GM19397 (cell line): ENCODE measurements at regions not wholly inside any gene's neighbourhood (a gene's known extent, or its start where the extent isn't known, plus 50 kb on each side); places are given as distances from the start of the nearest gene placed in this dataset.
"Not testable (repeated sequence)": the region's sequence is repeated elsewhere in the genome, so short reads cannot be mapped to it uniquely, and the experiment has no call there.

Experiments
- ATAC-seq: cut with Tn5 transposase; IDR thresholded peaks from one replicate; pipeline ENCODE4 v1.9.1; 2021; ENCODE audit warnings: mild to moderate bottlenecking, moderate library complexity; ENCODE audit not compliant: unreplicated experiment

DNA sequence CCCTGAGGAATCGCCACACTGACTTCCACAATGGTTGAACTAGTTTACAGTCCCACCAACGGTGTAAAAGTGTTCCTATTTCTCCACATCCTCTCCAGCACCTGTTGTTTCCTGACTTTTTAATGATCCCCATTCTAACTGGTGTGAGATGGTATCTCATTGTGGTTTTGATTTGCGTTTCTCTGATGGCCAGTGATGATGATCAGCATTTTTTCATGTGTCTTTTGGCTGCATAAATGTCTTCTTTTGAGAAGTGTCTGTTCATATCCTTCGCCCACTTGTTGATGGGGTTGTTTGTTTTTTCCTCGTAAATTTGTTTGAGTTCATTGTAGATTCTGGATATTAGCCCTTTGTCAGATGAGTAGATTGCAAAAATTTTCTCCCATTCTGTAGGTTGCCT lies 223.5 kb downstream of the MAF start:
- ATAC-seq: not testable (repeated sequence)

DNA sequence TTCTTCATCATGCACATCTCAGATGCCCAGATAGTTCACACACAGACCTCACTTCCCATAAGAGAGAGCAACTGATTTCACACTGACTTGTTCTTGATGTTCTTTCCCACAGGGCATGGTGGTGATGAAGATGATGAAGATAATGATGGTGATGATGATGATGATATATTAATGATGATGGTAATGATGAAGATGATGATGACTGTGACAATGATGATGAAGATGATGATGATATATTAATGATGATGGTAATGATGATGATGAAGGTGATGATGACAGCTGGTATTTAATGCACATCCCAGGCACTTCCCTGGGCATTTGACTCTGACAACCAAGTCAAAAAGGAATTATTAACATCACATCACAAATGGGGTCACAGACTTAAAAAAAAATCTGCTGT lies 225.2 kb downstream of the MAF start:
- no peak for ATAC-seq

DNA sequence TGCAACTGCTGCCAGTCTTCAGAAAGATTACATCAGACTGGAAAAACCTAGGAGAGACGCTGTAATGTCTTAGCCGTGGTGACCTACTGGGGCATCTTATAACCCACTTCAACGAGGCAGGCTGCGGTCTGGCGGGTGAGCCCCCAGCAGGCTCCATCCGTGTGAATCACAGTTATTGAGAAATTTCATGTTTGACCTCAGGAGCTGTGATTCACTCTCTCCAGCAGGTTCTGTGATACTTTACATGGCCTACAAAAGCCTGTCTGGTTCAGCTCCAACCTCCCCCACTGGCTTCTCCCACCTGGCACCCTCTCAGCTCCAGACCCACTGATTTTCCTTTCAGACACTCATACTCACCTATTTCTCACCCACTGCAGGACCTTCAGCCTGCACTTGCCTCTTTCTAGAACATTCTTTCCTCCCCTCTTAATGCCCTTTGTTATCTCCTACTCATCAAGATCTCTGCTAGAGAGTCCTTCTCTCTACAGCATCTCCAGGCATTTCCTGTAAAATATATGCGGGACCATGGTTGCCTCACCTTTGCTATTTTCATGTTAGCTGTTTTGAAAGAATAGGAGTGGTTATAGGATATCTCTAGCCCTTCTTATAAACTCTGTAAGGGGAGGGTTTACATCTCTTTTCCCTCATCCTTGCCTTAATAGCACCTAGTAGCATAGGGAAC lies 227.9 kb downstream of the MAF start:
- ATAC-seq: no peak

DNA sequence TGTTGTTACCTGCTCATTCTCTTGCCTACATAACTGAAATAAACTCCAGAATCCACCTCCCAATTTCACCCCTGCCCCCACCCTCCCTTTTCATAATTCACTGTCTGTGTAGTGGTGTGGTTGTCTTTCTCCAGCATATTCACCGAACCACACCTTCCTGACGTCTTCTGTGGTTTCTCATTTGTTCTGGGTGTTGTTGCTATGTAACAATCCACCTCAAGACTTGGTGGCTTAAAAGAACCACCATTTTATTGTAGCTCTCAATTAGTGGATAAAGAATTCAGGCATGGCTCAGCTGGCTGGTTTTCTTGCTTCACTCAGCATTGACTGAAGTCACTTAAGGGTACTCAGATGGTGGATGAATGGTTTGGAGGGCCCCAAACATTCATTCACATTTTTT lies 229.8 kb downstream of the MAF start:
- ATAC-seq: no peak

DNA sequence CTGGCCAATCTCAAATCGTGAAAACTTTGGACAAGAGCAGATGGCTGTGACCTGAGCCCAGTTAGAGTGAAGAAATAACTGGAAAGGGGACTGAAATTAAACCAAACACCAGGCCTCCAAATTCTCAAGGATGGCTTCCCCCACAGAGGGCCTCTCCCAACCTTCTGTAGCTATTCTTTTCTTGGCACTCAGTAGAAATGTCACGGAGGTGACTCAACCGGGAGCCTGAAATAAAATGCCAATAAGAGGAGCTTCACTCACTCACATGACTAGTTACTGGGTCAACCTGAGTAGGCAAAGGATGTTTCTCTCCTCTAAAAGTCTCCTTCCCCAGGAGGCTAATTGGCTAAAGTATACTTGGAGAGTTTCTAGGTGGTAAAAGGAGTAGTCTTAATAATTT lies 230.7 kb downstream of the MAF start:
- no peak for ATAC-seq

DNA sequence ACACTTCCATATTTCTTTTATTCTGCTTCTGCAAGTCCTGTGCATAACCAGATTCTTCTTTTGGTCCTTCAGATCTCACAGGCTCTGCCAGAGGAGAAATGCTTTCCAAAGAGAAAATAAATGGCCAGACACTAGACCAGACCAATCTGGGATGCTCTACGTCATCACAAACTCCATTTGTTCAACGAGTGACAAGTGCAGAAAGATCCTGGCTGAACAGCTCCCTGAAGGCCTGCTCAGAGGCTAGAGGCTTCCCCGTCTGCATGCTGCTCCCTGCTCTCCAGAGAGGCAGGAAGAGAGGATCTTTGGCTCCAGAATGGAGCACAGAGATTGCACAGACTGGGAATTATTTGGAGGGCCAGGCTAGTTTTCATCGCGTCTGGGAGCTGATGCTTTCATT lies 232.7 kb downstream of the MAF start:
- ATAC-seq: no peak

DNA sequence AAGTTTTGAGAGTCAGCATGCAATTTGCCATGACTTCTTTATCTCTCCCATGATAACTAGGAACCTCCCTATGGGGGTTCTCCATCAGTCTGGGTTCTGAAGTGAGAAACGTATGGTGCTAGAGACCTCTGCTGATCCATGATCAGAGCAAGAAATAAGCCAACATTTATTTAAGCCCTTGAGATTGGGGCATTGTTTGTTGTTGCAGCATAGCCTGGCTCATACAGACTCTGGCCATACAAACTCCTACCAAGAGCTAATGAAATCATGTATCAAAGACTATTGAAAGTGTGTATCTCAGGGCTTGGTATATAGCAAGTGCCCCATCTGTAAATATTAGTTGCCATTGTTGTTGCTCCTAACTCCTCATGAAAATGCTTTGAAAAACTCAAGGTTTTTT lies 233.9 kb downstream of the MAF start:
- ATAC-seq: no peak

DNA sequence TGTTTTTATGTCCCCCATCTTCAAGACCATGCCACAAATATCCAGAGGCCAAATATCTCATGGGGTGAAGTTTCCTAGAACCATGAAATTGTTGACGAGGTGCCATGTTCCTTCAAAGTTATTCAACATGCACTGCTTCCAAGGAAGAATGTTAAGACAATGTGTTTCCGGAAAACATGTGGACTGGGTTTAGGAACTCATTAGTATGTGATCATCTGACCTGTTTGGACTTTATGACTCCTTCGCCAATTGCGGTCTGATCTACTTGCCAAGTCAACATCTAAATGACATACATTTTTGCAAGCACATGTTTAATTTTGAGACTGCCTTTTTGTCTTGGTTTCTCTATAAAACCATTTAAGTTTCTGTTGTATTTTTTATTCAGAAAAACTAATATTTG lies 234.8 kb downstream of the MAF start:
- ATAC-seq: no peak

DNA sequence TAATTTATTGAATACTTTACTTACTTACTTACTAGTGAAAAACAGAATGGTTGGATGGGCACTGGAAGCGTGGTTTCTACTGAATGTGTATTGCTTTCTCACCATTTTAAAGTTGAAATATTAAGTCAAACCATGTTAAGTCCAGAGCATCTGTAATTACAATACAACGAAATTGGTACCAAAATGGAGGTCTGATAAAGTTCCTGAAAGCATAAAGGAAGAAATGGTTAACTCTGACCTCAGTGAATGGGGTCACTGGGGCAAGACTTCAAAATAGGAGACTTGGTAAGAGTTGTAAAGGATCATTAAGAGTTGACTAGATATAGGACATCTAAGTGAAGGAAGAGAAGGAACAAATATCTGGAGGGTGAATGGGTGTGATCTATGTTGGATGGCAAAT lies 237.1 kb downstream of the MAF start:
- no peak for ATAC-seq

DNA sequence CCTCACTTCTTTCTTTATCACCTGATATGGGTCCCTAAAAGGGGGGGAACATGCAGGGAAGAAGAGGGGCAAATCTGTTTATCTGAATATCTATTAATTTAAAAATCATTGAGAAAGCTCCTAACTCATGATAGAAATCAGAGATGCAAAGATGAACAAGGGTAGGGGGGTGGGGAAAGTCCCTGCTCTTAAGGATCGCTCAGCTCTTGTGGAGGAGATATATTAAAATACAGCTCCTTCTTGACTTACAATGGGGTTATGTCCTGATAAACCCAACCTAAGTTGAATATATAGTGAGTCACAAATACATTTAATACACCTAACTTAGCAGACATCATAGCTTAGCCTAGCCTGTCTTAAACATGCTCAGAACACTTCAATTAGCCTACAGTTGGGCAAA lies 237.5 kb downstream of the MAF start:
- ATAC-seq: no peak

DNA sequence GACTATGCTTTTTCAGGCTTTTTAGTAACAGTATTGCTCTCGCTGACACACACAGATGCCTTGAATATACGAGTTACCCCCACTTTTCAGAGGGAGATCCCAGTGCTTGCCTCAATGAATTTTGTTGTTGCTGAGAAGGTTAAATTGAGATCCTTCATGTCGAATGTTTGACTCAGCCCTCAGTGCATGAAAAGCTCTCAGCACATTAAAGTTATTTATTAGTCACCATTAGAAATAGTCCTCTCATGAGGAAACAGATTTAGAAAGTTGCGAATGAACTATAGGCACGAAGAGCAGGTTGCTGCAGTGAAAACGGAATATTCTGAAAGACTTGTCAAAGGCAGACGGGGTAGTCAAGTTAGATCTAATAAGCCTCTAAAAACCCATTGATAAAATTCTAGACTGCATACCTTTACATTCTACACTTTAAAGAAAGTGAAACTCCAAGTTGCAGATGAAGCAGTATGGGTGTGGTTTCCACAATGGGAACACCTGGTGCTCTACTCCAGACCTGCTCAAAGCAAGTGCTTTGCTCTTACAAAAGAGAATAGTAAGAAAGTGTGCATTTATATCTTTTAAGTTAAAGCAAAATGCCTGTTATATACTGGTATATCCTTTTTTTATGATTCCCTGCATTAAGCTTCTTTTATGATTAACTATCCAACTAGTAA lies 238.1 kb downstream of the MAF start:
- no peak for ATAC-seq

DNA sequence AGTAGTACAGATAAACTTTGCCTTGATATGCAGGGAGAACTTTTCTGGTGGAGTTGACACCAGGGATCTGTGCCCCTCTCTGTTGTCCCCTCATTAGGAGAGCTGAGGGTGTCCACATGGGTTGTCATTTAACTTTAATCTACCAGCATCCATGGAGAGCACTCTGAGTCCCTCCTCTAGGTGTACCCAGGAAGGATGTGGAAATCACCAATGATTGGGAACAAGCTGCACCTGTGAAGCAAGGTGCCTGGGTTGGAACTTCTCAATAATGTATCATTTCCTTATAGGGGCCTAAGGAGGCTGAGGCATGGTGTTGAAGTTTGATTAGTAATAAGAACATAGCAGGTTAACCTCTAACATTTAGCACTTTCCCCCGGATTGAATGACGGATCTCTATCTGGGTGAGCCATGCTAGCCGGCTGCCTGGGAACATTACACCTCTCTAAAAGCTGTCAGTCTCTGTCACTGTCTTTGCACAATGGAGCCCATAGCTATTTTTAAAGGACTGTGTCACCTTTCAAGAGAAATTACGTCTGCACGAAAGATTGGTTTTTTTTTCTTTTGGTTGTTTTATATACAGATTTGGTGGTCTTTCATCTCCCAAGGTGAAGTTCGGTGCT lies 239.3 kb downstream of the MAF start:
- ATAC-seq: no peak

DNA sequence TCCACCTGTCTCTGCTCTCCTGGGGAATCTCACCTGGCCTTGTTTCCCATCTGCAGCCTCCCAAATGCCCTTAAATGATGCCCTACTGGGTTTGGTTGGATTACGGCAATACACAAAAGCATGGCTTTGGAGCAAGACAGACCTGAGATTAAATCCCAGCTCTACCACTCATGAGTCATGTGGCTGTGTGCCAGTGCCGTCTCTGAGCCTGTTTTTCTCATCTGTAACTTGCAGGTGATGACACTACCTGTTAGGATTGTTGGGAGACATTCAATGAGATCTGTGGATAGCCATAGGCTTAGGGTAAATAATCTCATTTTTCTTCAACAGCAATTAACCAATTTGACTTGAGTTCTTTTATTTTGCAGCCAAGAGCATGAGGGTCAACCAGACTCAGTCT lies 240.3 kb downstream of the MAF start:
- ATAC-seq: no peak

DNA sequence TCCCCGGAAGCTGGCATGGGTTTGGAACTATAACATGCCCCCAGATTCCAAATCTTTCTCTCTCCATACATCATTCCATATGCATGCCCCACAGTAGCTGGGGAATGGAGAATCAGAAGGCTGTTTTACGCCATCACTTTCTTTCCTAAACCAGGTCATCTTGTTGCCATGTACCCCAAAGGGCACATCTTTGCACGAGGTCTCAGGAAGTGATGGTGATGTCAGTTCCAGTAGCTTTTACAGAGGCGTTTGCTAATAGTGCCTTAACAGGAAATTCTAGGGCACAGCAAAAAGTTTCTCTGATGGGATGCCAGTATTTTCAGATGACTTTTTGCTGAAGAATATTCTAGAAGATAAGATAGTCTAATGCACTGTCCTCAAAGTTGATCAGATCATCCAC lies 241.5 kb downstream of the MAF start:
- ATAC-seq: no peak

DNA sequence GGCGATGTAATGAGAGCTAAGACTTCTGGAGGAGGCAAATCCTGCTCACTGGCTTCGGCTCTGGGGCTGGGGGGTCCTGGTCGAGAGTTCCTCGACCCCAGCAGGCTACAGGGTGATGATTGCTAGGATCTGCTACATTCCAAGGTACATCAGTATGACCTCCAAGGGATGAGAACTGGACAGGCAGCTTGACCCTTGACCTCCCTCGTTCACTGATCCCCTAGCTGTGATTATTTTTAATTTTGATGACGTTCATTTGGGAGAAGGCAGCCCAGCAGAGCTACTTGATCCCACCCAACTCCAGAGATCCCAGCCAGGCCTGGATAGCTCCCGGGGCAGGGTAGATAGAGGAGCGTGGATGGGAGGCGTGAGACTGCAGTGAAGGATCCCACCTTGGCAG lies 242.3 kb downstream of the MAF start:
- ATAC-seq: no peak

DNA sequence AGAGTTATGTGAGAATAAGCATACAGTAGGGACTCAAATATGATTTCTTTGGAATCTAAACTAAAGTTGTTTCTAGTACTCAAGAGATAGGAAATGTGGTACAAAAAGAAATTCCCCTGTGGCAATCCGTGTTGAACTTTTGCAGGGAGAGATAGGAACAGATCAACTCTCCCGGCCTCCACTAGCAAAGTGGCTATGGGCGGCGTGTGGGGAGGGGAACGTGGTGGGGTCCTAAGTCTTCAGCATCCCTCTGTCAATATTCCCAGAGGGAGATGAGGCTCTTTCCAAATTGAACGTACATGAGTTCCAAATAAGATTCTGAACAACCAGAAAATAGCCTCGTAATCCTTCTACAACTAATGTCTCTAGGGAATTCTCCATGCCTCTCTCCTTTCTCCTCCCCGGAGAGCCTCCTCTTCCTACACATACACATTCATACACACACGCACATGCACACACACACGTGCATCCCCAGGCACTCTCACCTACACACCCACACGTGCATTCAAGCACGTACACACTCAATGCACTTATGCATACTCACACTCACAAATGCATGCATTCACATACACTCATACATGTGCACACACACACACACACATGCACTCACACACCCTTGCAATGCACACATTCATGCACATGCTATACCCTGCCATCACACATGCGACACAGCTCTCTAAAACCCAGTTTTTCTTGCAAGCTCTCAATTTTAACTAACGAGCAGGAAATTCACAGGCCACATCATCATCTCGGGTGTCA lies 244.8 kb downstream of the MAF start:
- ATAC-seq: no peak

DNA sequence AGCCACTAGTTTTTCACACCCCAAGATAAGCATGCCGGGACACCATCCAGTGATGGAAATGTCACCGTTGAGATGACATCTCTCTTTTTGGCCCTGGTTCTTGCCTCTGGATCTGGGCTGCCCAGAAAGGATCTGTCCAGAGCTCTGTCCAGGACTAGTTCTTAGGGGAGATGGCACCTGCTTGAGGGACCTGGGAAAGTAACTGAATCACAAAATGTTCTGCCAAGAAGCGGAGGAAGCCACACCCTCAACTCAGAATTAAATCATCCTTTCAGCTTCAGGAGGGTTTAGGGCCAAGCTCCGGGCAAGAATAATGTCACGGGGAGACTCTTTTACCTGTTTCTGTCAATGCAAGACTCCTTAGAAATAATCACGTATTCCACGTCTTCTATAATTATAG lies 248.6 kb downstream of the MAF start:
- ATAC-seq: no peak

DNA sequence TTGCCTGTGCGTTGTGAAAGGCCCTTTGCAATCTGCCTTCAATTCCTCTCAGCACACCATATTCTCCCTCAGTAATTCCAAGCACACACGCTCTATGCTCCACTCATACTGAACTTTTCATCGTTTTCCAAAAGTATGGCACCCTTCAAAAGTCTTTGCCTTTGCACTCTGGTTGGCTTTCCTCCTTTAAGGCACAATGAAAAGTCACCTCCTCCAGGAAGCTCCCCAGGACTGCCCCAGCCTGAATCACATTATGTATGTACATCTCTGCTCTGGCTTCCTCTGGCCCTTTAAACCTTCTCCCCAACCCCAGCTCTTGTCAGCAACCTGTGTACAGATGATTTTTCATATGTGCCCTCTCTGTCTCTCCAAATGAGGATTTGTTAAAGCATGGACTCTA lies 250.7 kb downstream of the MAF start:
- ATAC-seq: no peak

DNA sequence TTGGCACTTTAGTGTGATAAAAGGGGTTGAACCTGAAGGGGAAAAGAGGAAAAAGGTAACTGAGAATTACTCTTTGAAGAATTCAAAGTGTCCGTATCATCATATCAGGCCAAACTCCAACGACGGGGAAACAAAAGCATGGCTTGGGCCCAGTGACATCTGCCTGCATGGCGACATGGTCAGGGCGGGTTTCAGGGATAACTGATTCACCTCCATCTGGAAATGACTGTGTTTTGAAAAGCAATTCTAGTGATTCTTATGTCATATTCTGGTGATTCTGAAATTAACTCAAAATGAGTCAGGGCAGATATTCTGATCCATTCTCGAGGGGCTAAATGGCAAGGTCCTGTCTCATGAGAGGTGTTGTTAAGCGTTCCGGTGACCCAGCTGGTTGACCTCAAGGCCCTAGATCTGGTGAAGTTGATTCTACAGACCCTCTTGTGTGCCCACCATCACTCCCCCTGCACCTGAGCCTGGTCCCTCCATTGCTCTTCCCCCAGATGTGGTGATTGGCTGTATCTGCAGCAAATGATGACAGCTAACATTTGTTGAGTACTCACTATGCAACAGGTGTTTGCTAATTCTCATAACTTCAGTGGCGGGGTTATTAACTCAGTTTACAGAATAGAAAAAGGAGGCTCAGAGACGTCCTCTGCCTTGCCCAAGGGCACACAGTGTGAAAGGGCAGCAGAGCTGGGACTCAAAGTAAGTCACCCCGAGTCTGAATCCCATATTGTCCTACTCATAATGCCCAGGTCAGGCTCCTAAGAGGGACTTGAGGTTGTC lies 251.8 kb downstream of the MAF start:
- no peak for ATAC-seq

DNA sequence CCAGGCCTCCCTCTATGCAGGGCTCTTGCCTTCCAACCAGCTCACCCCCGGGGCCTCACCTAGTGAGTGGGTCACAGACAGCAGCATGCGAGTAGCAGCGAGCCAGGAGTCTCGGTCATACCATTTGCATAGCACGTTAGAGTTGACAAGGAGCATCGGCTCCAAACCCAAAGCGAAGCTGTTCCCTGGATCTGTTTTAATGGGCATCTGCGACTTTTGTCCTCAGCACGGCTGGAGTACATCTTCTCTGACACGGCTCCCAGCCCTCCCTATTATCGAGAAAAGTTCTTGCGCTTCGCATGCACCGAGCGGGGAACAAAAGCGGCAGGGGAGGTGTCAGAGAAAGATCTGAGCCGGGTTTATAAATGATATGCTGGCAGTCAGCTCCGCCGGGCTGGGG lies 253.3 kb downstream of the MAF start:
- no peak for ATAC-seq

DNA sequence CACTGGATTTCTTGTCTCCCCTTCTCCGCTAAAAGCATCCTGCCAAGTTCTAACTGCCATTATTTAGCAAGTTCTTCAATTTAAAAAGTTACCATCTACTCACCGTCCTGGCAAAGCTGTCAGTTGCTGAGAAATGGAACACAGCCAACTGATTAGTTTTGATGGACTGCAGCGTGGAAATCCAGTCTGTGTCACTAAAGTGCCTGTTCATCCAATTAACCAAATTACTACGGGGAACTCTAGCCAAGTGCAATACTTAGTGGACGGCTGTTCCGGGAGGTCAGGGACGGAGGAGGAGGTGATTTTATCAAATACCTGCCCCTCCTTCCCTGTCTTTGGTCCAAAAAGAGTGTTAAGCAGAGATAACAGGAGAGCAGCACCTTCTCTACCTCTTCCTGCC lies 260.7 kb downstream of the MAF start:
- ATAC-seq: no peak
